DMS53 (cell line): ENCODE measurements at regions not wholly inside any gene's neighbourhood (a gene's known extent, or its start where the extent isn't known, plus 50 kb on each side); places are given as distances from the start of the nearest gene placed in this dataset.

Source experiments
- DNase-seq: peaks from one replicate; lab custom pipeline; 2025; lab: John Stamatoyannopoulos, UW

DNA sequence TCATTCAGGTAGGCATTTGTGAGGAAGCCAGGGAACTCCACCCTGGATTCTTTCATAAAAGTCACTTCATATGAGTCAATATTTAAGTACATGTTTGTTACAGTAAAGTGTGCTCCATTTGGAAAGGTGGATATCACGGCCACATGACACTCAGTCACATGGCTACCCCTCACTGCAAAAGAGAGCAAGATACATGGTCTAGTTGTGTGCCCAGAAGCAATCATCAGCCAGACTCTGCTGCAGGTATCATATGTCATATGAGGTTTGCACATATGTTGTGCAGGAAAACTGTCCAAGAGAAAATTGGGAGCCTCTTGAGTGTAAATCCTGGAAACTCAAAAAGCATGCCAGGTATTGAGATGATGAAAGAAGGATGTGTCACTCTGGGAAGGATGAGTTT, 55.0 kb upstream of the NMNAT3 start:
- no peak for DNase-seq

DNA sequence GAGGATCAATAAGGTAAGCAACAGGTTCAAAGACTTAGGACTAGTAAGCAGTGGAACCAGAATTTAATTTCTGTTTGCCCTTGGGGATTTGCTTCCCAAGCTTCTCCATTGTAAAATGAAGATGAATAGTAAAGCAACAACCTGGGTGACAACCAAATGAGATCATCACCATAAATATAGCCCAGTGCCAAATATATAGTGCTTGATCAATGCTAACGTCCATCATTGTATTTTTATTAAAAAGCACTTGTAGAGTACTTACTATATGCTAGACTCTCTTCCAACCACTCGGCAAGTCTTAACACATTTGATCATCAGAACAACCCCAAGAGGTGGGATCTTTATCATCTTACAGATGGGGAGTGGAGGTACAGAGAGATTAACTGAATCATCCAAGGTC, 51.5 kb upstream of the NMNAT3 start:
- no peak for DNase-seq

DNA sequence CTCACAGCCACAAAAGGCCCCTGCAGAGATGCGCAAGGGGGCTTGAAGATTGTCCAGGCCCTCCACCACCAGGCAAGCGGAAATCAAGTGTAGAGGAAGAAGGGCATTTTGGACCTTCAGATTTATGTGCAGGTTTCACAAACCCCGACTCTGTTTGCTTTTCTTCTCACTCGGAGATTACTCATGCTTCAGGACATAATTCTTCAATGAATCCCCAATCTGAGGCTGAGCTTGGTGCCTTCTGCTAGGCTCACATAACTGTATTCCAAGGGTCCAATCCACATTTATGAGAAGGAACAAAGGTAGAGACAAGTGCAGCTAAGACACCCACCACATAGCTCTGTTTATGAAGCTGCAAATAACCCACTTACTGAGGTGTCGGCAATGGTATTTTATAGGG, 50.6 kb upstream of the NMNAT3 start:
- DNase-seq = no peak
